SK-N-SH treated with all-trans-retinoic acid at 6 μM for 48 hours (cell line): ENCODE measurements at regions not wholly inside any gene's neighbourhood (a gene's known extent, or its start where the extent isn't known, plus 50 kb on each side); places are given as distances from the start of the nearest gene placed in this dataset.

Source experiments
- ATAC-seq: fragments of 200-7000 bp; cut with Tn5 transposase; 3 replicates; pipeline ENCODE4 v1.9.1; 2020; ENCODE audit warnings: mild to moderate bottlenecking, moderate library complexity
- BACH2 ChIP-seq: fragments of 250-450 bp; sonication (Bioruptor Pico); IDR thresholded peaks from 2 replicates; pipeline ENCODE4 v1.9.0; 2021; ENCODE audit warnings: mild to moderate bottlenecking, borderline replicate concordance
- CSDC2 ChIP-seq: fragments of 250-450 bp; sonication (Bioruptor Pico); IDR thresholded peaks from 2 replicates; pipeline ENCODE4 v1.5.0; 2020; ENCODE audit warnings: mild to moderate bottlenecking, moderate library complexity
- ESRRG ChIP-seq: fragments of 250-450 bp; sonication (Bioruptor Pico); IDR thresholded peaks from 2 replicates; pipeline ENCODE4 v1.6.1; 2021; ENCODE audit warnings: mild to moderate bottlenecking
- ISL1 ChIP-seq: fragments of 250-450 bp; sonication (Bioruptor Pico); IDR thresholded peaks from 2 replicates; pipeline ENCODE4 v2.1.2; 2022; ENCODE audit warnings: mild to moderate bottlenecking, moderate library complexity
- OSR1 ChIP-seq: fragments of 250-450 bp; sonication (Bioruptor Pico); IDR thresholded peaks from 2 replicates; pipeline ENCODE4 v1.8.0; 2022; ENCODE audit warnings: moderate library complexity, mild to moderate bottlenecking, inconsistent platforms
- RARB ChIP-seq: fragments of 250-450 bp; sonication (Bioruptor Pico); IDR thresholded peaks from 2 replicates; pipeline ENCODE4 v1.8.0; 2021; ENCODE audit warnings: mild to moderate bottlenecking, moderate library complexity
- SNAI2 ChIP-seq: fragments of 250-450 bp; sonication (Bioruptor Pico); IDR thresholded peaks from 2 replicates; pipeline ENCODE4 v1.5.0; 2020; ENCODE audit warnings: mild to moderate bottlenecking, moderate library complexity
- TCF4 ChIP-seq: fragments of 250-450 bp; sonication (Bioruptor Pico); IDR thresholded peaks from 2 replicates; pipeline ENCODE4 v1.8.0; 2021; ENCODE audit warnings: mild to moderate bottlenecking, moderate library complexity, borderline replicate concordance
- TOX ChIP-seq: fragments of 250-450 bp; sonication (Bioruptor Pico); IDR thresholded peaks from 2 replicates; pipeline ENCODE4 v1.8.0; 2021; ENCODE audit warnings: mild to moderate bottlenecking, moderate library complexity, borderline replicate concordance
- ZC3H10 ChIP-seq: fragments of 250-450 bp; sonication (Bioruptor Pico); IDR thresholded peaks from 2 replicates; pipeline ENCODE4 v1.5.1; 2021; ENCODE audit warnings: mild to moderate bottlenecking, moderate library complexity
- ZFP3 ChIP-seq: fragments of 250-450 bp; sonication (Bioruptor Pico); IDR thresholded peaks from 2 replicates; pipeline ENCODE4 v1.5.0; 2020; ENCODE audit warnings: mild to moderate bottlenecking, moderate library complexity
- ZFP30 ChIP-seq: fragments of 450-650 bp; formaldehyde crosslinking; IDR thresholded peaks from 2 replicates; pipeline ENCODE4 v1.5.0; 2022; ENCODE audit warnings: mild to moderate bottlenecking, moderate library complexity
- ZNF70 ChIP-seq: fragments of 450-650 bp; formaldehyde crosslinking; IDR thresholded peaks from 2 replicates; pipeline ENCODE4 v1.5.0; 2020; ENCODE audit warnings: mild to moderate bottlenecking, moderate library complexity
- TF ChIP-seq, protein P1 (sequence below): fragments of 250-450 bp; sonication (Bioruptor Pico); IDR thresholded peaks from 2 replicates; pipeline ENCODE4 v1.5.1; 2021; ENCODE audit warnings: mild to moderate bottlenecking, moderate library complexity
- TF ChIP-seq, protein P2 (sequence below): fragments of 250-450 bp; sonication (Bioruptor Pico); IDR thresholded peaks from 2 replicates; pipeline ENCODE4 v1.5.1; 2020; ENCODE audit warnings: low read depth, mild to moderate bottlenecking, moderate library complexity
- TF ChIP-seq, protein P3 (sequence below): fragments of 250-450 bp; sonication (Bioruptor Pico); IDR thresholded peaks from 2 replicates; pipeline ENCODE4 v1.5.0; 2020; ENCODE audit warnings: mild to moderate bottlenecking, moderate library complexity
- TF ChIP-seq, protein P4 (sequence below): fragments of 250-450 bp; sonication (Bioruptor Pico); IDR thresholded peaks from 2 replicates; pipeline ENCODE4 v1.8.0; 2020; ENCODE audit warnings: mild to moderate bottlenecking, moderate library complexity, borderline replicate concordance
- TF ChIP-seq, protein P5 (sequence below): fragments of 250-450 bp; sonication (Bioruptor Pico); IDR thresholded peaks from 2 replicates; pipeline ENCODE4 v1.8.0; 2021; ENCODE audit warnings: low read depth, mild to moderate bottlenecking, moderate library complexity, borderline replicate concordance

DNA sequence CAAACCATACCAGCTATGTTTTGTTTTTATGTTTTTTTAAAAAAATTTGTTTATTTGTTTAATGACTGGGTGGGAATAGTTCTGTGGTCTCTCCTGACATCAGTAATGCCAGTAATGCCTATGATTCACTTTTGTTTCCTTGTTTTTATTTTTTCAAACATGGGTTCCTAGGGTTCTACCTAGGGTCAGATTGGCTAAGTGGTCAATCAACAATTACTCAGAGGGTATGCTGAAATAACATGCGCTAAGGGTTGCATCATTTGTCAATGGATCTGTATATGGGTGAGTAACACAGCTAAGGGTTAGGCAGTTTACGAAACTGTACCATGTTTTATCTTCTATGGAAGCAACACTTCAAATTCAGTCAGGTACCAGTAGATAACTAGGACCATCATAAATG is 583.8 kb upstream of the GJE1 start:
- TF ChIP-seq, protein P1, sequence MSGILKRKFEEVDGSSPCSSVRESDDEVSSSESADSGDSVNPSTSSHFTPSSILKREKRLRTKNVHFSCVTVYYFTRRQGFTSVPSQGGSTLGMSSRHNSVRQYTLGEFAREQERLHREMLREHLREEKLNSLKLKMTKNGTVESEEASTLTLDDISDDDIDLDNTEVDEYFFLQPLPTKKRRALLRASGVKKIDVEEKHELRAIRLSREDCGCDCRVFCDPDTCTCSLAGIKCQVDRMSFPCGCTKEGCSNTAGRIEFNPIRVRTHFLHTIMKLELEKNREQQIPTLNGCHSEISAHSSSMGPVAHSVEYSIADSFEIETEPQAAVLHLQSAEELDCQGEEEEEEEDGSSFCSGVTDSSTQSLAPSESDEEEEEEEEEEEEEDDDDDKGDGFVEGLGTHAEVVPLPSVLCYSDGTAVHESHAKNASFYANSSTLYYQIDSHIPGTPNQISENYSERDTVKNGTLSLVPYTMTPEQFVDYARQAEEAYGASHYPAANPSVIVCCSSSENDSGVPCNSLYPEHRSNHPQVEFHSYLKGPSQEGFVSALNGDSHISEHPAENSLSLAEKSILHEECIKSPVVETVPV (CRISPR knock-in tag): no peak
- no peak for TF ChIP-seq BACH2
- TF ChIP-seq CSDC2 (CRISPR knock-in tag): no peak
- no peak for ATAC-seq

DNA sequence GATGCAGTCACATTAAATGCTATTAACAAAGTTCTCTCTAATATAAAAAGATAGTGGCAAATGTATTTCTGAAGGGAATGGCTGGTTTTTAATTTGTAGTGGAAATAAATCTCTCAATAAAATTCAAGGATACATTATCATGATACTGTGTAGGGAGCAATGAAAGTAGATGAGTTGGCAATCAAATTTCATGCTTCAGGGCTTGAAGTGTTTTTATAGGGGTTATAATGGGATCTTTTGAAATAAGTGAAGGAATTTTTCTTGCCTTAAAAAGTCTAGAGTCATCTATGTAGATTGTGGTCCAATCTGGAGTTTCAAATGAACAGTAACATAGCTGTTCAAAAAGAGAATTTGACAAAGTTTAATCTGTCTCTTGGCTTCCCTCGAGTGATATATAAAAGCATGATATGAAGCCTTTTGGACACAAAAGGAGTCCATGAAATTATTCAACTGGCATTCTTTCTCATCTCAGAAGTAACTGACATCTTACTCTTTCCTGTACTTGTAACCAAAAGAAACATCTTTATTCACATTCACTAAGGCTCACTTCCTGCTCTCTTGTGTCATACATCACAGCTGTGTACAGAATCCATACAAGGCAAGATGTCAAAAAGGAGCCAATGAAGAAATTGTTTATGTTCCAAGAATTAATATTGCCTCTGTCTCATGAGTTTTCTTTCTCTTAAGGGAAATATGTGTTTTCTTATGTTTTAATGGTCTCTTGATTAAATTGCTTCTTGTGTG is 591.0 kb upstream of the GJE1 start:
- no peak for TF ChIP-seq OSR1 (CRISPR knock-in tag)
- no peak for TF ChIP-seq TCF4
- TF ChIP-seq TOX (CRISPR knock-in tag): no peak
- no peak for TF ChIP-seq ZC3H10 (CRISPR knock-in tag)
- TF ChIP-seq ZNF70 (CRISPR knock-in tag): no peak
- no peak for TF ChIP-seq ZFP3
- no peak for TF ChIP-seq SNAI2 (CRISPR knock-in tag)
- TF ChIP-seq, protein P2, sequence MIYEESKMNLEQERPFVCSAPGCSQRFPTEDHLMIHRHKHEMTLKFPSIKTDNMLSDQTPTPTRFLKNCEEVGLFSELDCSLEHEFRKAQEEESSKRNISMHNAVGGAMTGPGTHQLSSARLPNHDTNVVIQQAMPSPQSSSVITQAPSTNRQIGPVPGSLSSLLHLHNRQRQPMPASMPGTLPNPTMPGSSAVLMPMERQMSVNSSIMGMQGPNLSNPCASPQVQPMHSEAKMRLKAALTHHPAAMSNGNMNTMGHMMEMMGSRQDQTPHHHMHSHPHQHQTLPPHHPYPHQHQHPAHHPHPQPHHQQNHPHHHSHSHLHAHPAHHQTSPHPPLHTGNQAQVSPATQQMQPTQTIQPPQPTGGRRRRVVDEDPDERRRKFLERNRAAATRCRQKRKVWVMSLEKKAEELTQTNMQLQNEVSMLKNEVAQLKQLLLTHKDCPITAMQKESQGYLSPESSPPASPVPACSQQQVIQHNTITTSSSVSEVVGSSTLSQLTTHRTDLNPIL (CRISPR knock-in tag): no peak
- TF ChIP-seq, protein P1 (CRISPR knock-in tag): no peak
- TF ChIP-seq, protein P3, sequence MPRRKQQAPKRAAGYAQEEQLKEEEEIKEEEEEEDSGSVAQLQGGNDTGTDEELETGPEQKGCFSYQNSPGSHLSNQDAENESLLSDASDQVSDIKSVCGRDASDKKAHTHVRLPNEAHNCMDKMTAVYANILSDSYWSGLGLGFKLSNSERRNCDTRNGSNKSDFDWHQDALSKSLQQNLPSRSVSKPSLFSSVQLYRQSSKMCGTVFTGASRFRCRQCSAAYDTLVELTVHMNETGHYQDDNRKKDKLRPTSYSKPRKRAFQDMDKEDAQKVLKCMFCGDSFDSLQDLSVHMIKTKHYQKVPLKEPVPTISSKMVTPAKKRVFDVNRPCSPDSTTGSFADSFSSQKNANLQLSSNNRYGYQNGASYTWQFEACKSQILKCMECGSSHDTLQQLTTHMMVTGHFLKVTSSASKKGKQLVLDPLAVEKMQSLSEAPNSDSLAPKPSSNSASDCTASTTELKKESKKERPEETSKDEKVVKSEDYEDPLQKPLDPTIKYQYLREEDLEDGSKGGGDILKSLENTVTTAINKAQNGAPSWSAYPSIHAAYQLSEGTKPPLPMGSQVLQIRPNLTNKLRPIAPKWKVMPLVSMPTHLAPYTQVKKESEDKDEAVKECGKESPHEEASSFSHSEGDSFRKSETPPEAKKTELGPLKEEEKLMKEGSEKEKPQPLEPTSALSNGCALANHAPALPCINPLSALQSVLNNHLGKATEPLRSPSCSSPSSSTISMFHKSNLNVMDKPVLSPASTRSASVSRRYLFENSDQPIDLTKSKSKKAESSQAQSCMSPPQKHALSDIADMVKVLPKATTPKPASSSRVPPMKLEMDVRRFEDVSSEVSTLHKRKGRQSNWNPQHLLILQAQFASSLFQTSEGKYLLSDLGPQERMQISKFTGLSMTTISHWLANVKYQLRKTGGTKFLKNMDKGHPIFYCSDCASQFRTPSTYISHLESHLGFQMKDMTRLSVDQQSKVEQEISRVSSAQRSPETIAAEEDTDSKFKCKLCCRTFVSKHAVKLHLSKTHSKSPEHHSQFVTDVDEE (CRISPR knock-in tag): no peak
- TF ChIP-seq RARB (CRISPR knock-in tag): no peak
- TF ChIP-seq ISL1 (CRISPR knock-in tag): no peak
- TF ChIP-seq ZFP30 (CRISPR knock-in tag): no peak
- no peak for TF ChIP-seq ESRRG
- TF ChIP-seq, protein P4, sequence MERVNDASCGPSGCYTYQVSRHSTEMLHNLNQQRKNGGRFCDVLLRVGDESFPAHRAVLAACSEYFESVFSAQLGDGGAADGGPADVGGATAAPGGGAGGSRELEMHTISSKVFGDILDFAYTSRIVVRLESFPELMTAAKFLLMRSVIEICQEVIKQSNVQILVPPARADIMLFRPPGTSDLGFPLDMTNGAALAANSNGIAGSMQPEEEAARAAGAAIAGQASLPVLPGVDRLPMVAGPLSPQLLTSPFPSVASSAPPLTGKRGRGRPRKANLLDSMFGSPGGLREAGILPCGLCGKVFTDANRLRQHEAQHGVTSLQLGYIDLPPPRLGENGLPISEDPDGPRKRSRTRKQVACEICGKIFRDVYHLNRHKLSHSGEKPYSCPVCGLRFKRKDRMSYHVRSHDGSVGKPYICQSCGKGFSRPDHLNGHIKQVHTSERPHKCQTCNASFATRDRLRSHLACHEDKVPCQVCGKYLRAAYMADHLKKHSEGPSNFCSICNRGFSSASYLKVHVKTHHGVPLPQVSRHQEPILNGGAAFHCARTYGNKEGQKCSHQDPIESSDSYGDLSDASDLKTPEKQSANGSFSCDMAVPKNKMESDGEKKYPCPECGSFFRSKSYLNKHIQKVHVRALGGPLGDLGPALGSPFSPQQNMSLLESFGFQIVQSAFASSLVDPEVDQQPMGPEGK (CRISPR knock-in tag): no peak
- TF ChIP-seq, protein P5, sequence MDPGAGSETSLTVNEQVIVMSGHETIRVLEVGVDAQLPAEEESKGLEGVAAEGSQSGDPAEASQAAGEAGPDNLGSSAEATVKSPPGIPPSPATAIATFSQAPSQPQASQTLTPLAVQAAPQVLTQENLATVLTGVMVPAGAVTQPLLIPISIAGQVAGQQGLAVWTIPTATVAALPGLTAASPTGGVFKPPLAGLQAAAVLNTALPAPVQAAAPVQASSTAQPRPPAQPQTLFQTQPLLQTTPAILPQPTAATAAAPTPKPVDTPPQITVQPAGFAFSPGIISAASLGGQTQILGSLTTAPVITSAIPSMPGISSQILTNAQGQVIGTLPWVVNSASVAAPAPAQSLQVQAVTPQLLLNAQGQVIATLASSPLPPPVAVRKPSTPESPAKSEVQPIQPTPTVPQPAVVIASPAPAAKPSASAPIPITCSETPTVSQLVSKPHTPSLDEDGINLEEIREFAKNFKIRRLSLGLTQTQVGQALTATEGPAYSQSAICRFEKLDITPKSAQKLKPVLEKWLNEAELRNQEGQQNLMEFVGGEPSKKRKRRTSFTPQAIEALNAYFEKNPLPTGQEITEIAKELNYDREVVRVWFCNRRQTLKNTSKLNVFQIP (CRISPR knock-in tag): no peak
- no peak for TF ChIP-seq BACH2
- no peak for ATAC-seq

DNA sequence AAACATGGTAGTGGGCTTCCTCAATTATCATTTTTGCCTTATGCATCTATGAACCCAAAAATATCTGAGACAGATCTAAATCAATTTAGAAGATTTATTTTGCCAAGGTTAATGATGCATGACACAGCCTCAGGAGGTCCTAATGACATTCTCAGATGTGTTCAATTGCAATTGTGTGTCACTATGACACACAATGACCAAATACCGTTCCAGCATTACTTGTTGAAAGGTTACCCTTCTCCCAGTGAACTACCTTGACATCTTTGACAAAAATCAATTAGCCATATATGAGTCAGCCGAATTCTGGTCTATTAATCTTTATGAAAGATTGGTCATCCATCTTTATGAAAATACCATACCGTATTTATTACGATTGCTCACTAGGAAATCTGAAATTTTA is 592.5 kb upstream of the GJE1 start:
- TF ChIP-seq, protein P2 (CRISPR knock-in tag): no peak
- TF ChIP-seq ISL1 (CRISPR knock-in tag): no peak
- TF ChIP-seq, all 23 proteins: peak for 0
- ATAC-seq: no peak
